ENCODE measurements at regions not wholly inside any gene's neighbourhood (a gene's known extent, or its start where the extent isn't known, plus 50 kb on each side); places are given as distances from the start of the nearest gene placed in this dataset.

DNA sequence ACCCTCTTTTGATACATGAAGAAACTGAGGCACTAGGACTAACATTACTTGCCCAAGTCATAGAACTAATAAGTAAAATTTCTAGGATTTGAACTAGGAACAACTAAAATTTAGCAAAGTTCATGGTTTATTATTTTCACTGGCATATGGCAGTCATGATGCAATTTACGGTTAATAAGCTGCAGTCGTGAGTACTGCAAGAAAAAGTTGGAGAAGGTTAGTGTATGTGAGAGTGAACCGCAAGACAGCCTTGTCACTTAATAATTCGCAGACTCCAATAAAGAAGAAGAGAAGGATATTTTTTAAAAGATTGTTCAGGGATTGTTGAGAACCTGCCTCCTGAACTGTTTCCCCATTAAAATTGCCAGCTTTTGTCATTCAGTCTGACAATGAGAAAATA, 663.4 kb upstream of the TENM4 start:
- Mint-ChIP-seq H3K27me3 (ENCODE audit: low read depth) (no peaks in the 10 kb centered on the region), H3K9me3 (no peaks in the 10 kb centered on the region), H3K27ac (ENCODE audit: unreplicated experiment) (no peak overlapping the region), H3K36me3 (ENCODE audit: low read depth) (no peaks in the 10 kb centered on the region), H3K4me3 (no peak overlapping the region), H3K4me1 (no peaks in the 10 kb centered on the region)
- TF ChIP-seq, protein P1, sequence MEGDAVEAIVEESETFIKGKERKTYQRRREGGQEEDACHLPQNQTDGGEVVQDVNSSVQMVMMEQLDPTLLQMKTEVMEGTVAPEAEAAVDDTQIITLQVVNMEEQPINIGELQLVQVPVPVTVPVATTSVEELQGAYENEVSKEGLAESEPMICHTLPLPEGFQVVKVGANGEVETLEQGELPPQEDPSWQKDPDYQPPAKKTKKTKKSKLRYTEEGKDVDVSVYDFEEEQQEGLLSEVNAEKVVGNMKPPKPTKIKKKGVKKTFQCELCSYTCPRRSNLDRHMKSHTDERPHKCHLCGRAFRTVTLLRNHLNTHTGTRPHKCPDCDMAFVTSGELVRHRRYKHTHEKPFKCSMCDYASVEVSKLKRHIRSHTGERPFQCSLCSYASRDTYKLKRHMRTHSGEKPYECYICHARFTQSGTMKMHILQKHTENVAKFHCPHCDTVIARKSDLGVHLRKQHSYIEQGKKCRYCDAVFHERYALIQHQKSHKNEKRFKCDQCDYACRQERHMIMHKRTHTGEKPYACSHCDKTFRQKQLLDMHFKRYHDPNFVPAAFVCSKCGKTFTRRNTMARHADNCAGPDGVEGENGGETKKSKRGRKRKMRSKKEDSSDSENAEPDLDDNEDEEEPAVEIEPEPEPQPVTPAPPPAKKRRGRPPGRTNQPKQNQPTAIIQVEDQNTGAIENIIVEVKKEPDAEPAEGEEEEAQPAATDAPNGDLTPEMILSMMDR (conservative IDR thresholded peaks at IDR 0.05), result no peak
- DNase-seq (ENCODE audit: low read depth, low spot score), result no peak

DNA sequence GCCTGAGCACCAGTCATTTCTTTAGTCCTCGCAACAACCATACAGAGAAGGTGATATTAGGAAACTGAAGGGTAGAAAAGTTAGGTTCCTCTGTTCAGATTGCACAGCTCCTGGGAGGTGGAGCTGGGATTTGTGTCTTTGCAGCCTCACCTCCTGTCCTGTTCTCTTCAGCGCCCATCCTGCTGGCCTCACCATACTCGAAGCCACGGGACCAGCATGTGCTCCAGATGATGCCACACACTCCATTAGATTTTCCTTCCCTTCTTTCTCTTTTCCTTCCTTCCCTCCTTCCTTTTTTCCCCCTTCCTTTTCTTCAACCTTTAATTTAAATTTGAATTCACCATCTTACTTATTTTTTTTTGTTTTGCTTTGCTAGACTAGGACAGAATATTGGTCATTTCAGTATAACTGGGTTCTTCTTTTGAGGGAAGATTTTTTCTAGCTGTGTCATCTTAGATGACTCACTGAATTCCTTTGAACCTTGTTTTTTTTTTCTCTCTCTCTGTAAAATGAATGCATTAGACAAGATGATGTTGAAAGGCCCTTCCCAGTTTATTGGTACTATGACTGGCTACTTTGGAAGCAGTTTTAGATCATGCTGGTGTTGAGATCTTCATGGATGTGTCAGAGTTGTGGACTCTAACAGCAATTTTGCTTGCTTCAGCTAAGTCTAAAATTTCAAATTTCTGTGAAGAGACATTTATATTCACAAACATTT, 662.5 kb upstream of the TENM4 start:
- Mint-ChIP-seq H3K27me3 (ENCODE audit: low read depth) (no peaks in the 10 kb centered on the region), H3K27ac (ENCODE audit: unreplicated experiment) (no peak overlapping the region), H3K4me3 (no peak overlapping the region), H3K4me1 (no peaks in the 10 kb centered on the region), H3K9me3 (peaks cover 3% of the 10 kb centered on the region), H3K36me3 (ENCODE audit: low read depth) (no peaks in the 10 kb centered on the region)
- TF ChIP-seq, protein P1 (conservative IDR thresholded peaks at IDR 0.05), result no peak
- DNase-seq (ENCODE audit: low read depth, low spot score), result no peak

DNA sequence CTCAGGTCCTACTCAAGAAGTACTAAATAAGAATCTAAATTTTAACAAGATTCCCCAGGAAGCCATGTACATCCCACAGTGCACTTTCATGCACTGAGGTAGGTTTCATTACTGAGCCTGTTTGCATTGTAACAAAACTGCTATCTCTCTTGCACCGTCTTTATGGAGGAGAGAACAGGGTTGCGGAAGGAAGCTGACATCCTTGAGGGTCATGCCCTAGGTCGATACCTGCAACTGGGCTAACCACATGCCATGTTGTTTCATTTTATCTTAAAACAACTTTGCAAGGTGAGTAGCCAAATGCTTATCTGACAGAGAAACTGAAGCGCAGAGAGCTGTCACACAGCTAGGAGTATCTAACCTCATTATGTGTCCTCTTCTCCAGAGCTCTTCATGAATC, 656.3 kb upstream of the TENM4 start:
- H3K27me3 Mint-ChIP-seq (ENCODE audit: low read depth), result no peaks in the 10 kb centered on the region
- DNase-seq (ENCODE audit: low read depth, low spot score), result no peak
- H3K4me3 Mint-ChIP-seq, result no peak overlapping the region
- H3K27ac Mint-ChIP-seq (ENCODE audit: unreplicated experiment), result no peak overlapping the region
- no peaks in the 10 kb centered on the region for H3K36me3 Mint-ChIP-seq (ENCODE audit: low read depth)
- peaks cover 5% of the 10 kb centered on the region for H3K4me1 Mint-ChIP-seq
- TF ChIP-seq, protein P1 (conservative IDR thresholded peaks at IDR 0.05), result no peak
- H3K9me3 Mint-ChIP-seq, result peaks cover 3% of the 10 kb centered on the region

DNA sequence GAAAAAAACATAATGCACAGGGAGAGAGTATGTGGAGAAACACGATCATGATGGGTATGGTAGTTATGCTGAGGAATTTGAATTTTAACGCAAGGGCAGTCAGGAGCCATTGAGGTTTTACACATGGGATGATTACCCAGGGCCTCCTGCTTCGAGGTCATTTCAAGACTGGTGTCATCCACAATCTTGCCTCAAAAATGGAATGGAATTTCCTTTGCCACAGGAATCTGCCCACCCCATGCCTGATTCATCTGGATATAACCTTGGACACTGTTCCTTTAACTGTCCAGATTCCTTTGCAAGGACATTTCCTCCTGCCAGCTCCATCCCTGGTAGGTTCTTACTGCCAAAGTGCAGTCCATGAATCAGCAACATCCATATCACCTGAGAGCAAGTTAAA, 655.9 kb upstream of the TENM4 start:
- no peak overlapping the region for H3K4me3 Mint-ChIP-seq

DNA sequence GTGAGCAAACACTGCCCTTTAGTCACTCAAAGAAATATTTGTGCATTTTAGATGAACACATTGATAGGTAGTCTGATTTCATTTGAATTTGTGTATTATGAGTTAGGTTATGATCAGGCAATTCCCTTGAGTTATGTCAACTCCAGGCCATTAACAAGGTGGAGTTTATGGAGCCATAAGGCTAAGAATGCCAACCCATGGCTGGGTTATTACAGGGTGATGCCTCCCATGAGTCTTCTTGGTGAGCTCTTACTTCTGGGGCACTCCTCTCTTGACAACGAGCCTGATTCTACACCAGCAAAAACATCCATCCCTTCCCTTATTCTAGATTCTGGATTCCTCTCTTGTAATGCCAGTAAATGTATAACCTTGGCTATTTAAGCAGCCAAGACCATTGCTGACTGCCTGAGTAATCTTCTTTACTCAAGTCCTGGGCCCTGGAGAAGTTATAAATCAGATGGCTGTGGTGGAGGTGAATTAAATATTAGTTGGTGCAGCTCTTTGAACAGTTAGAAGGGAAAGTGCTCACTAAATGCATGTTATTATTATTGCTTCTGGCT, 645.7 kb upstream of the TENM4 start:
- TF ChIP-seq, protein P1 (conservative IDR thresholded peaks at IDR 0.05), result no peak
- Mint-ChIP-seq H3K27ac (ENCODE audit: unreplicated experiment) (no peak overlapping the region), H3K36me3 (ENCODE audit: low read depth) (no peaks in the 10 kb centered on the region), H3K9me3 (no peaks in the 10 kb centered on the region), H3K27me3 (ENCODE audit: low read depth) (no peaks in the 10 kb centered on the region), H3K4me1 (peaks cover 6% of the 10 kb centered on the region), H3K4me3 (no peak overlapping the region)
- no peak for DNase-seq (ENCODE audit: low read depth, low spot score)

More for the DNA sequence above, 655.9 kb upstream of the TENM4 start:
- Mint-ChIP-seq H3K27me3 (ENCODE audit: low read depth) (no peaks in the 10 kb centered on the region), H3K9me3 (peaks cover 3% of the 10 kb centered on the region), H3K4me1 (peaks cover 5% of the 10 kb centered on the region), H3K36me3 (ENCODE audit: low read depth) (no peaks in the 10 kb centered on the region), H3K27ac (ENCODE audit: unreplicated experiment) (no peak overlapping the region)
- TF ChIP-seq, protein P1 (conservative IDR thresholded peaks at IDR 0.05), result no peak
- no peak for DNase-seq (ENCODE audit: low read depth, low spot score)

Measured in neural crest cell (in vitro differentiated cells).